K562 (cell line): ENCODE measurements at regions not wholly inside any gene's neighbourhood (a gene's known extent, or its start where the extent isn't known, plus 50 kb on each side); places are given as distances from the start of the nearest gene placed in this dataset.

Experiments
- ATAC-seq: fragments of 200-7000 bp; cut with Tn5 transposase; 3 replicates; pipeline ENCODE4 v1.9.1; 2020; ENCODE audit warnings: moderate library complexity
- BruUV-seq: library from RNA; stranded (reverse); fragments of 400-500 nt; replicated peaks from 2 replicates; lab custom pipeline; 2021; lab: Mats Ljungman, UMichigan
- CTCF ChIA-PET: fragments of 300-600 bp; formaldehyde crosslinking; extraction: SDS; loops from one replicate; lab custom pipeline; 2021; ENCODE audit warnings: low intra/inter-chr PET ratio; lab: Yijun Ruan, JAX
- POLR2A ChIA-PET: fragments of 300-600, 350-650 bp; sonication (Branson Sonifier 250); formaldehyde crosslinking; extraction: SDS; loops from one replicate; lab custom pipeline; 2021; ENCODE audit warnings: antibody characterized with exemption, inconsistent platforms; lab: Yijun Ruan, JAX
- DNase-seq, 4 experiments: peaks; one replicate each; pipeline versions ENCODE4 v3.0.0 to v3.0.0-alpha.2; 2011 to 2018; ENCODE audit warnings: low spot score in 3 of 4, mixed read lengths in 3 of 4; ENCODE audit errors: extremely low read depth in 1 of 4
- FAIRE-seq: peaks from 2 replicates; lab custom pipeline; 2011; peaks lifted over from hg19 to GRCh38; lab: Jason Lieb, UNC
- H2AFZ ChIP-seq: 2 replicates; pipeline ENCODE4 v1.6.0; 2011; ENCODE audit warnings: low read depth, low read length, control low read depth, inconsistent platforms
- H3K27ac ChIP-seq: fragments of 200-600 bp; 3 replicates; pipeline ENCODE4 v1.8.0; 2011; ENCODE audit warnings: low read depth, mild to moderate bottlenecking, control low read depth, inconsistent platforms, low read length, moderate library complexity, mixed read lengths; ENCODE audit errors: extremely low read depth
- H3K27me3 ChIP-seq, 2 experiments: fragments of 300-600 bp in 1 of 2; 2 replicates in 1 of 2; 3 replicates in 1 of 2; pipeline versions ENCODE4 v1.6.0 to v1.8.0; 2011; ENCODE audit warnings: inconsistent platforms in 2 of 2, low read length in 2 of 2, mild to moderate bottlenecking in 1 of 2, mixed read lengths in 1 of 2, moderate library complexity in 1 of 2; ENCODE audit not compliant: control insufficient read depth in 2 of 2, insufficient read depth in 2 of 2
- H3K36me3 ChIP-seq: fragments of 300-600 bp; 3 replicates; pipeline ENCODE4 v1.8.0; 2011; ENCODE audit warnings: mild to moderate bottlenecking, low read length, inconsistent platforms; ENCODE audit not compliant: control insufficient read depth, insufficient read depth
- H3K4me1 ChIP-seq, 2 experiments: fragments of 200-600 bp in 1 of 2; replicated peaks in 1 of 2; 2 replicates in 1 of 2; 3 replicates in 1 of 2; pipeline versions ENCODE4 v1.5.1 to v1.8.0; 2011; ENCODE audit warnings: inconsistent platforms in 2 of 2, low read length in 2 of 2, mild to moderate bottlenecking in 1 of 2, mixed read lengths in 1 of 2, moderate library complexity in 1 of 2; ENCODE audit not compliant: control insufficient read depth in 2 of 2, insufficient read depth in 2 of 2
- H3K4me2 ChIP-seq: 2 replicates; pipeline ENCODE4 v1.6.1; 2011; ENCODE audit warnings: low read length, control low read depth, inconsistent platforms, mixed read lengths; ENCODE audit not compliant: insufficient read depth
- H3K4me3 ChIP-seq: fragments of 200-600 bp; sonication (generic), shearing (Covaris generic); 2 replicates; pipeline ENCODE4 v1.5.1; 2016; ENCODE audit warnings: control low read depth, inconsistent platforms
- H3K79me2 ChIP-seq: fragments of 200-600 bp; 3 replicates; pipeline ENCODE4 v1.8.0; 2011; ENCODE audit warnings: low read length, inconsistent platforms; ENCODE audit not compliant: control insufficient read depth, insufficient read depth
- H3K9ac ChIP-seq, 2 experiments: 2 replicates each; pipeline versions ENCODE4 v1.6.0 to v1.6.1; 2011; ENCODE audit warnings: low read depth in 2 of 2, low read length in 2 of 2, control low read depth in 1 of 2, inconsistent platforms in 1 of 2, mild to moderate bottlenecking in 1 of 2, mixed read lengths in 1 of 2; ENCODE audit not compliant: insufficient read depth in 1 of 2
- H3K9me1 ChIP-seq: one replicate; pipeline ENCODE4 v1.6.0; 2011; ENCODE audit warnings: inconsistent platforms, mild to moderate bottlenecking, low read length, moderate library complexity; ENCODE audit not compliant: control insufficient read depth, insufficient read depth
- H3K9me3 ChIP-seq: replicated peaks from 2 replicates; pipeline ENCODE4 v1.5.1; 2011; ENCODE audit warnings: low read depth, low read length, inconsistent platforms; ENCODE audit not compliant: control insufficient read depth, insufficient read depth
- H4K20me1 ChIP-seq: replicated peaks from 2 replicates; pipeline ENCODE4 v1.6.1; 2011; ENCODE audit warnings: low read length, inconsistent platforms, mixed read lengths; ENCODE audit not compliant: control insufficient read depth, insufficient read depth
- BRD9 ChIP-seq: fragments of 450-650 bp; IDR thresholded peaks from 2 replicates; pipeline ENCODE4 v1.6.1; 2018; ENCODE audit warnings: low read depth; ENCODE audit not compliant: partially characterized antibody
- E4F1 ChIP-seq: fragments of 250-450 bp; sonication (Bioruptor Pico); IDR thresholded peaks from 2 replicates; pipeline ENCODE4 v1.5.0; 2021; ENCODE audit warnings: mild to moderate bottlenecking, borderline replicate concordance
- MNT ChIP-seq, 2 experiments: fragments of 450-650 bp; conservative IDR thresholded peaks; 2 replicates each; pipeline ENCODE4 v1.6.1; 2017; ENCODE audit warnings: mild to moderate bottlenecking in 2 of 2, moderate library complexity in 2 of 2
- NR2C1 ChIP-seq, 2 experiments: fragments of 450-650 bp; IDR thresholded peaks; 2 replicates each; pipeline ENCODE4 v1.6.1; 2017; ENCODE audit warnings: mild to moderate bottlenecking in 2 of 2, antibody characterized with exemption in 1 of 2, inconsistent platforms in 1 of 2, missing compliant biosample characterization in 1 of 2, missing genetic modification characterization in 1 of 2
- RFX1 ChIP-seq: fragments of 450-650 bp; IDR thresholded peaks from 2 replicates; pipeline ENCODE4 v1.6.1; 2016; ENCODE audit warnings: mild to moderate bottlenecking, moderate library complexity
- RNF219 ChIP-seq: fragments of 250-450 bp; sonication (Bioruptor Pico); IDR thresholded peaks from 2 replicates; pipeline ENCODE4 v1.5.0; 2022; ENCODE audit warnings: mild to moderate bottlenecking
- SRSF9 ChIP-seq: fragments of 200-400 bp; formaldehyde crosslinking; IDR thresholded peaks from 2 replicates; pipeline ENCODE4 v1.6.1; 2017; ENCODE audit warnings: low read depth, low read length, borderline replicate concordance
- TSC22D4 ChIP-seq: fragments of 450-650 bp; IDR thresholded peaks from 2 replicates; pipeline ENCODE4 v1.6.1; 2016; ENCODE audit warnings: missing genetic modification characterization, missing biosample characterization, control low read depth
- YY1 ChIP-seq, 3 experiments: IDR thresholded peaks; 2 replicates each; pipeline ENCODE4 v1.6.1; 2011; ENCODE audit warnings: low read length in 2 of 3, mild to moderate bottlenecking in 2 of 3, moderate library complexity in 2 of 3, borderline replicate concordance in 1 of 3, control low read depth in 1 of 3, low read depth in 1 of 3; ENCODE audit not compliant: insufficient read depth in 3 of 3, insufficient replicate concordance in 2 of 3, control insufficient read depth in 1 of 3, insufficient read length in 1 of 3; ENCODE audit errors: extremely low read depth in 1 of 3
- ZNF518B ChIP-seq: fragments of 250-450 bp; sonication (Bioruptor Pico); IDR thresholded peaks from 2 replicates; pipeline ENCODE4 v1.5.0; 2021; ENCODE audit warnings: mild to moderate bottlenecking, moderate library complexity
- WGBS: fragments of 100-300 bp; shearing (Covaris generic); methylation state at CpG from one replicate; pipeline ENCODE4 v1.1.6; 2016; ENCODE audit warnings: low coverage, mixed read lengths; ENCODE audit not compliant: insufficient coverage; ENCODE audit errors: missing lambda C conversion rate; 5-methylcytosine and 5-hydroxymethylcytosine counted together
- in situ Hi-C: fragments of 300-500 bp; cut with MboI; formaldehyde crosslinking; loops from 4 replicates; pipeline ENCODE4 v1.15.0; 2018; ENCODE audit warnings: inconsistent platforms, mixed read lengths
- intact Hi-C: fragments of 100-400 bp; cut with micrococcal nuclease; formaldehyde crosslinking; loops from 2 replicates; pipeline ENCODE4 v1.14.2; 2022

GRCh38 chr20:11270566-11270965 is 596.8 kb upstream of the JAG1 start (continued):
- TF ChIP-seq ZNF518B (CRISPR knock-in tag) (no peak), BRD9 (no peak), YY1 (IDR thresholded peaks at IDR 0.05; ENCODE audit: borderline replicate concordance in 1 of 3, control insufficient read depth in 1 of 3, extremely low read depth in 1 of 3, insufficient read depth in 3 of 3, insufficient read length in 1 of 3, insufficient replicate concordance in 2 of 3, low read depth in 1 of 3, low read length in 2 of 3) (no peak)

- Histone ChIP-seq H2AFZ (no peak overlapping the region), H3K79me2 (no peaks in the 10 kb centered on the region), H3K9me3 (no peaks in the 10 kb centered on the region), H3K9me1 (no peaks in the 10 kb centered on the region), H3K27ac (no peak overlapping the region), H3K27me3 (no peaks in the 10 kb centered on the region), H3K9ac (no peak overlapping the region), H3K4me2 (no peak overlapping the region), H3K4me3 (no peak overlapping the region), H3K4me1 (no peaks in the 10 kb centered on the region), H3K36me3 (no peaks in the 10 kb centered on the region), H4K20me1 (no peaks in the 10 kb centered on the region)
- POLR2A ChIA-PET = no interaction called here
- in situ Hi-C loops = no loop called here
- intact Hi-C loops = no loop called here
- WGBS = 4% methylated on average over 4 of the region's 6 CpGs
- FAIRE-seq = no peak
- no peak for DNase-seq
- ATAC-seq = no peak
- CTCF ChIA-PET = interaction anchor here (0.7 kb wide), 1 partner anchor 718 kb away, joined by 4 read pairs; no protein-coding TSS in a partner anchor
- no TSS peak for BruUV-seq
- TF ChIP-seq E4F1 (CRISPR knock-in tag) = no peak
- no peak for TF ChIP-seq NR2C1 (IDR thresholded peaks at IDR 0.05)
- no peak for TF ChIP-seq NR2C1 (tag; IDR thresholded peaks at IDR 0.05)
- no peak for TF ChIP-seq RFX1
- no peak for TF ChIP-seq RNF219 (CRISPR knock-in tag)
- TF ChIP-seq TSC22D4 = no peak
- no peak for TF ChIP-seq SRSF9
- no peak for TF ChIP-seq MNT (conservative IDR thresholded peaks at IDR 0.05)
These were observed 597.5 kb upstream of the JAG1 start for GRCh38 chr20:11271319-11271718.
